Fibroblast of skin of scalp (primary cell): ENCODE measurements at regions not wholly inside any gene's neighbourhood (a gene's known extent, or its start where the extent isn't known, plus 50 kb on each side); places are given as distances from the start of the nearest gene placed in this dataset.

Source experiments
- DNase-seq: peaks from one replicate; pipeline ENCODE4 v3.0.0-alpha.2; 2013

DNA sequence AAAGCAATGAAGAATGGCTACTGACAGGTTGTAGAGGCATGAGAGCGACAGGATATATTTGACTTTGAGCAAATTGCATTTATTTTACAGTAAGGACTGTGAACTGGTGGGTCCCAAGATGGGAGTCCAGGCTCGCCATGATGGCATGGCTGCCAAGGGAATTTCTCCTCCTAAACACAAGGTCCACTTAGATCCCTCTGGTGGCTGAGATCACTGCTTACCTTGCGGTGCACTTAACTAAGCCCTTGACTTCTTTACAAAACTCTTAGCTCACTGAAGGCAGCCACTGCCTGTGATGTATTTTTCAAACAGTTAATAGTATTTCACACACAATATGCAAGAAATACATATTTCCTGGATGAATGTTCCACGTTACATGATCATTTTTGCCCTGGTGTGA lies 50.3 kb upstream of the SORBS2 start:
- no peak for DNase-seq

DNA sequence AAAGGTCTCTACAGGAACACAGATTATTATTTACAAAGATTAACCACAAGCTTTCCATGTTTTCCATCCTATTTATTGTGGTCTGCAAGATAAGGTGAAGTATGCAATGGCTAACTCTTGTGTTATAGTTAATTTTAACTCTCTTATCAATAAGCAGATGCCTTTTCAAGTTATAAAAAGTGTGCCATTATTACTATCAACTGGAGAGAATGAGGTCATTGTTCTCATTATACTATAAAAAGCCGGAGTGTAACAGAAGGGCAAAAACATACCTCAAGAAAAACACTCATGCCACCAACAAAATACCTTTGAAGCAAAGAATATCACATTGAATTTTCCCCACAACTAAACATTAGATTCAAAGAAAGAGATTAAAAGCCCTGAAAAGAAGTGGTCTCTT lies 52.0 kb upstream of the SORBS2 start:
- no peak for DNase-seq

DNA sequence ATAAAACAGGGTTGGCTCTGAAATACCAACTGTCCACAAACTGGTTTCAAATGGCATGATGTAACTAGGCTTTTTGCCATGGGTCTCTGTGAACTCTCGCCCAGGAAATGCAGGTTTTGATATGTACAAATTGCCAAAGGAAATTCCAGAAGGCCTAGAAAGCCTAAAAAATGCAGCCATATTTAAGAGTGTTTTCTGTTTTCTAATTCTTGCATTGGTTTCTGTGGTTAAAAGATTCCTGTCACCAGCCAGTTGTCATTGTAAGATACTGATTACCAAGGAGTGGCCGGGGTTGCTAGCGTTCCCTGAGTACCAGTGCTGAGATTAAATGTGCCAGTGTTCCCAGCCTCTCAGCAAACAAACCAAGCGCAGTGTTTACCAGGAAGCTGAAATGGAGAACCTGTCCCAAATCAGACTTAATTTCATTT lies 53.9 kb upstream of the SORBS2 start:
- DNase-seq = peak; percentile 76

DNA sequence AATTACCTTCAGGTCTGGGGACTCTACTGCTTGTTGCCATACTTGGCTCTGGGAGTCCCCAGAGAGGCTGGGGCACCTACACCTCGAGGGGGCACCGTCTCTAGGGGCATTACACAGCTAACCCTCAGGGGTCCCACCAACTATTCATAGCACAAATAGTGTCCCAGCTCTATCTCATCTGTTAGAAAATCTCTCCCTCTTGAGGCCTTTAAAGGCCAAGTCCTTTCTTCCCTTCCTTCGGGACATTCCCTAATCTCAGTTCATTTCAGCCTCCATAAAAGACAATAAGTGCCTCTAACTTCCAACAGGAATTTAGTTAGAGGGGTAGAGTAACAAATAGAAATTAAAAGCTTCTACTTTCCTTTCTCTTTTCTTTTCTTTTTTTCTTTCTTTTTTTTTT lies 55.8 kb upstream of the SORBS2 start:
- no peak for DNase-seq

DNA sequence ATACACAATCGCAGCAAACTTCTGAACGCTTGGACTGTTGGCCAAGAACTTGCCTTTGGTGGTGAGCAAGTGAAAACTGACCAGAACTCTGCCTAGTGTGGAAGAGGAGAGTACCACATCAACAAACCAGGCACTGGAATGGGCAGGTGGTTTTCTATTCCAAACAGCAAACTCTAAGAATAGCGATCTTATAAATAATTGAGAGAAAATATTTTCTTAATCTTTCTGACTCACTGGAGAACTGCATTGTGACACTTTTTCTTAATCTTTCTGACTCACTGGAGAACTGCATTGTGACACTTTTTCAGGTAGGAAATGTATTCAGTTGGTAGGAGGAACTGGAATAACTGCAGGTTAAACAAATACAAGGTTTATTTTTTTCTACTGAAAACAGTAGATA lies 57.0 kb upstream of the SORBS2 start:
- DNase-seq = no peak

DNA sequence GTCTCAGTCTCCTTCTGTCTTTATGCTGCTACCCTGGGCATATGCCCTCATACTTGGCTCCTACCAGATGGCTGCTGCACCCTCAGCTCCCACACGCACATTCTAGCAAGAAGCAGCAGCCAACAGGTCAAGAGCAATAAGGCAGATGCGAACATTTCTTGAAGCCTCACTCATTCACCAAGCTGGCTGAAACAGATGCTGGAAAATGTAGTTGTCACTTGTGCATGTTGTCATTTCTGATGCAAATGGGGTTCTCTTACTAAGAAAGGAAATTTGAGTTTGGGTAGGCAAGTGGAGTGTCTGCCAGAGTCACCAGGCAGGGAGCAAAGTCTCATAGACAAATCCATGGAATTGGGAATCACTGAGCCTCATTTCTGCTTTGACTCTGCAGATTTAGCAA lies 57.4 kb upstream of the SORBS2 start:
- DNase-seq = no peak

DNA sequence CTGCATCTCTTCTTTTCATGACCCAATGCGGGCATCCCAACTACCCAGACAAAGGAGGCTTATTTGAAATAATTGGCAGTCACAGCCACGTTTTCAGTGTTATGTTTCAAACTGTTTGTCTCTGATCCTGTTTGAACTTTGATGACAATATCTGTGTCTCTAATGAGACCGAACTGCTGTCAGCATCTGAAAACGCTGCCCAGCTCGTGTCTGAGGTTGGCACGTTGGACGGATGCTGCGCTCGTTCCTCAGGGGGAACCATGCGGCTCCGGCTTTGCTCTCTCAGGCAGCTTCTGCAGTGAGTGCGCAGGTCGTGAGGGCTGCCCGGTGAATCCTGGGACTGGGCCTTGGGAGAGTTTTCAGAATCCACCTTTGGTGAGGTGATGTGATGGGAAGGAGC lies 58.4 kb upstream of the SORBS2 start:
- DNase-seq = no peak

DNA sequence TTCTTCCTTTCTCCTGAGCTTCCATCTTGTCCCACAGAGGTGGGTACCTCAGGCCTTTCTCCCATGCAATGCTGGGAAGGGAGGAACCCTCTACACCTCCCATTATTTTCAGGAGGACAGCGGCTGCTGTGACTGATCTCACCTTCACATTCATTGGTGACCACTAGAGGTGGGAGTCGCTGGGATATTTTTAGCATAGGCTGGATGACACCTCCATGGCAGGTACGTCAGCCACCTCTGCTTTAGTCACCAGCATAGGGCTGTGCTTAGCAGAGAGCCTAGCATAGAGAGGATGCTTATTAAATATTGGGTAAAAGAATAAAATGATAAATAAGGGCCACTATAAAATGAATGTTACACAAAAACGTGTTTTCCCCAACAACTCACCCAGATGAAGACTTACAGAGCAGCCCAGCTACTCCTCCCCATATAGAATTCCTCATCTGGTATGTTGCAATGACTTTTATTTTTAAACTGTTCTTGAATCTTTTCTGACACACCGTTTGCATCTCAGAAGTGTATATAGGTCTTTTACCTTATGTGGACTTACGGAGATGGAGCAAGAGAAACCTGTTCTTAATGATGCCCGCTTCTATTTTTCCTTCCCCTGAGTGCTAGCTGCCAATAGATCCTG lies 60.9 kb upstream of the SORBS2 start:
- peak; percentile 16 for DNase-seq

DNA sequence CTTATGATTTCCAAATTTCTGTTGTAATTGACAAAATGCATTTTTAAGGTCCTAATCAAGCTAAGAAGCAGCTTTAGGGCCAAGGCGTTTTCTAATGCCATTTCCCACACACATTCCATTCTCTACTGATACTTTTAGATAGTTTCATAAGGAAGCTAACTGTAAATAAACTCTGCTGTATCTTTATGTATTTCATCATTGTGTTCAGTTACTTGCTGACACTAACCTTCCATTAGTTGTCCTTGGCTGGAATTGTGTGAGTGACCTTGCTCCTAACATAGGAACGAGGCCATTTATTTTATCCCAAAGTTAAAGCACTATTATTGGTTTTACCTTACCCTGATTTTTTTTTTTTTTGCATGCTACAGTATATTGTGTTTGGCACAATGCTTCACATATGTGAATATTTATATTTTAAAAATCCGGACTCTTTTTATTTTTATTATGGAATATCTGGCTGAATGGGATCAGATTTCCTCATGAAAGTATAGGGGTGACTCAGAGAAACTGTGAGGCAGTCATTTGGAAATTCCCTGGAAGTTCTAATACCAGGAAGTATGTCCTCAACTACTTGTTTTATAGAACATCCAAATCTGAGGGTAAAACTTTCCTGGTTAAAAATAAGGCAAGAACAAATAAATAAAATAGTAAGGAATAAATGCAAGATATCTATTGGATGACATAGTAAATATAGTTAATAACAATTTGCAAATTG lies 62.7 kb upstream of the SORBS2 start:
- DNase-seq = peak; percentile 72

DNA sequence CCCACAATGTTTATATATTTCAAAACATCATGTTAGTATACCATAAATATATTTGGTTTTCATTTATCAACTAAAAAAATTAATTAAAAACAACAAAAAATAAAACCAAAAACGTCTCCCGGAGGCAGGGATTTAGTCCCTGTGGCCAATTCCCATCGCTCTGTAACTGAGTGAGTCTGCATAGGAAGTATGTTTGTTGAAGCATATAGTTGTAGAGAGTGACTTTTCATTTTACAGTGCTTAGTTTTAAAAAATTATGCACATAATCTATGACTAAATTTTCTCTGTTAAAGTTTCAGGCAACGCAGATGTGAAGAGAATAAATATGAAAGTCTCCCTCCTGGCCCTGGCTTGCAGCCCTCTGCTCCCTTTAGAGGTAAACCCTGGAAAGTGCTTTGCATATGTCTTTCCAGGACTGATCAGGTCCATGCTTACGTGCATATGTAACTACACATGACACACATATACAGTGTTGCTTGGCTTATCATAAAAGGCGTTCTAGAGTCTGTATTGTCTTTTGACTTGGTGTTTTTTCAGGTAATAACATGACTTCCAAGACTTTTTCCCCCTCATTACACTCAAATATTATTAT lies 63.4 kb upstream of the SORBS2 start:
- DNase-seq = peak; percentile 22

DNA sequence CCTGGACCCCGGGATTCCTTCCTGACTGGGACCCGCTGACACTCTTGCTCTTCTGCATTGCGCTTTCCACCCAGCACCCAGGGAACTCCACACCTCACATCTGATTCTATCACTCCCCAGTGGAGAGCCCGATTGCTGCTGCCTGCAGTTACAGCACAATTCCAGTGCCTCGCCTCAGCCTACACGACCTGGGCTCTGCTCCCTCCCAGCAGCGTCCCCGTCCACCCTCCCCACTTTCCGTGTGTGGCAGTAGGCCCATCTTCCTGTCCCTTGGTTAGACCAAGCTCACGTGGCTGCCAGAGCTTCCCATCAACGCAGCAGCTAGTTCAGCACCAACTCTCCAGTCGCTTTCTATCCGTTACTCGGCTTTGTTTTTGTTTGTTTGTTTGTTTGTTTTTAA lies 66.6 kb upstream of the SORBS2 start:
- DNase-seq = no peak

DNA sequence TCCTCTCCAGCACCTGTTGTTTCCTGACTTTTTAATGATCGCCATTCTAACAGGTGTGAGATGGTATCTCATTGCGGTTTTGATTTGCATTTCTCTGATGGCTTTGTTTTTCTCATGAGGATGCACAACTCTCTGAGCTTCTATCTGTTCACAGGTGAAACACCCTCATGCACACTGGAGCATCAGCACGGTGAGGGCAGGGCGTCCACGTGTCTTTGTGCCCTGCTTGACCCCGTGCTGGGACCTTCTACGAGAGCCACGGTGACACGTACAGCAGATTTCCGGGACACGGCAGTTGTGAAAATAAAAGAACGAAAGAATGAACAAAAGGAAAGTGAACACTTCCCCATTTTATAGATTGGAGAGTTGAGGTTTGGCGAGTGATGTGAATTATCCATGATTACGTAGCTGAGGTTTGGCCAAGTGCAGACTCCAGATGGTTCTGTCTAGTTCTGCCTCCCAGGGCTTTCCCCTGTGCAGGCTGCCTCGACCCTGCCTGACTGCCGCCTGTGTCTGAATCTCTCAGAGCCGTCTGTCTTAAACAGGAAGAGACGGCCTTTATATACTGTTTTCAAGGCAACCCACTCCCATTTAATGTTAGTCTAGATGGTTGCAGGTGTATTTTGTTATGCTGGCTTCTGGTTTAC lies 67.8 kb upstream of the SORBS2 start:
- DNase-seq = no peak

DNA sequence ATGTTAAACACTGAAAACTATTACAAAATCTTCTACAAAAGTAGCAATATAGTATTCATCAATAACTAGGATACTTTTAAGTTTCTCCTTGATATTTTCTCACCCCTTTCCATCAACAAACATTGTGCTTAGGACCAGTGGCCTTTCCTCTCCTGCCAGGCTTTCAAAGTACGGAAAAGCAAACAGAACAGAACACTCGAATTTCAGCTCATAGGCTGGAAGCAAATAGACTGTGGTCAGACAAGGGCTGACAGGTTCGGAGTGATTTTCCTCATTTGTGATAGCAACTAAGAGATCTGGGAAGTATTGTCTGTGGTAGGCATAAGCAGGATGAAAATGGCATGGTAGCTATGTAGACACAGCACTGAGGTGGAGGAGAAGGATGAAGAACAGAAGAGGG lies 68.6 kb upstream of the SORBS2 start:
- no peak for DNase-seq

DNA sequence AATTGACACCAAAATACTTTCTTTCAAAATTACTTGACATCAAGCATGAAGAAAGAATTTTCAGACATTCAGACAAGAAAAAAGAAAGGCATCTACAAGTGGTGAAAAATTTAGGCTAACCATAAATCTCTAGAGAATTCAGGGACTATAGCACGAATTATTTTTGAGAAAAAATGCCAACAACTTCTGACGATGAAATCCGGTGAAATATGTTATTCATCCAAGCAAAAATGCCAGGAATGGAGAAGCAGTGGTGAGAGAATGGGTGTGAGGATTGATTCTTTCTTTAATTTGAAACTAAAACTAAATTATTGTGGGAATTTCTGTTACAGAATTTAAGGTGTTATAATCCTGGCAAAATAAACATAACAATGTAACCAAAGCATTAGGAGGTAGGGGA lies 69.4 kb upstream of the SORBS2 start:
- DNase-seq = peak; percentile 92

DNA sequence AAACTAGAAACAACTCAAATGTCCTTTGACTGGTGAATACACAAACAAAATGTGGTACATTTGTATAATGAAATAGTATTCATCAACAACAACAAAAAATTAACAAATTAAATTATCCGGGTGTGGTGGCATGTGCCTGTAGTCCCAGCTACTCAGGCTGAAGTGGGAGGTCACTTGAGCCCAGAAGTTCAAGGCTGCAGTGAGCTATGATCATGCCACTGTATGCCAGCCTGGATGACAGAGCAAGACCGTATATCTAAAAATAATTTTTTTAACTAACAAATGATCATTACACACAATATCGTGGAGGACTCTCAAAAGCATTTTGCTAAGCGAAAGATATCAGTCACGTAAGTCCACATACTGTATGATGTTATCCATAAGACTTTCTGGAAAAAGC lies 71.6 kb upstream of the SORBS2 start:
- DNase-seq = no peak

DNA sequence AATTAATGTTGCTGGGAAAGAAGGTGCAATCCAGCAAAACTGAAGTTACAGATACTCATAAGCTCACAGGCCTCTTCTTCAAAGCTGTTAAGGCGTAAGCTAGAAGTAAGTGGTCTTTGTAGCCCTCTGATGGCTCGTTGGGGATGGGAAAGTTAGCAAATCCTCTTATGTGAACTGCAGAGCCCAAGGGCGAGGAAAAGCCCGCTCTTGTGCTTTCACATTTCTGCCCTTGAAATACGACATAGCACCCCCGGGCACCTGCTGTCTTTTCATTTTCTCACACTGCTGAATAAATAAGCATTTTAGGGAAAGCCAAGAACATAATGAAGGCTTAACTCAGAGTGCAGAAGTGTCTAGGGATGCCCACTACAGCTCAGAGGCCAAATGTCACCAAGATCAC lies 73.1 kb upstream of the SORBS2 start:
- DNase-seq = no peak

DNA sequence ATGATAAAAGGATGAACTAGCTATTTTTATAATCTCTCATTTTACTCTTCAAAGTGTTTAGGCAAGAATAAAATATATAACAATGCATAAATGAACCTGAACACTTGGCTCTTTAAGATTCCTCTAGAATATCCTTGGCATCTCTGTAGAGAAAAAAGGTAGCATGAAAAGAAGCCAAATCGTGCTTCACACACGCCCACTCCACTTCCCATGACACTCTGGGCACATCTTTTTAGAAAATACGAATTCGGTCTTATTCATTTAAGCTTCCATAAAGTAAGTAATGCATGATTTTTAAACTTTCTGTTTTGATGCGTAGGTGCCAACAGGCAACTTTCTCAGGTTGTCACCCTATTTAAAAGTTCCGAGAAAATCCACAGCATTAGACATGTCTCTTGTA lies 73.6 kb upstream of the SORBS2 start:
- no peak for DNase-seq

DNA sequence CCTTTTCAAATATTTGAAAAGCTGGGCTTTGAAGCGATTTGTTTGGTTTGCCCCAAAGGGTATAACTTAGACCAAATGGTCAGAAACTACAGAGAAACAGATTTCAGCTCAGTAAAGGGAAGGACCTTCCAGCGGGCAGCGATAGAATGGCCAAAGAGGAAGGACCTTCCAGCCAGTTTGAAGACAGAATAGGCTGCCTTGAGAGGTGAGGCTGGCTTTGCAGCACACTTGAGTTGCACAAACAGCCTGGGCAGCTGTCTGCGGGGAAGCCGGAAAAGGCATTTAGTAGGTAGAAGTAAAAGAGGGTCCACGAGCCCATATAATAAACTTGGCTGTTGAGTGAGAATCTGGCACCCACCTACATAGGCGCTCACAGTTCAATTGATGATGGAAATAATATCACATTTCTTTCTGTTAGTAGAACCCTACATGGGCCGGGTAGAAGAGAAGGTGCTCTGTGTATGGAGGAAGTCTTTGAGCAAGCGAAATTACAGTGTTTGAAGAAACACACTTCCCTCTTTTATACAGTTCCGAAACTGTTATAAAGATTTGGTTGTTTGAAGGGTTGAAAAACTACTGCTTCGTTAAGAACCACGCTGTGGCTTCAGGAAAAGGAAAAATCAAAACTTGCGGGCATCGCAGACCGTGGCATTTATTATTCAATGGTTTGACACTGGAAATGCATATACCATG lies 75.0 kb upstream of the SORBS2 start:
- DNase-seq = no peak

DNA sequence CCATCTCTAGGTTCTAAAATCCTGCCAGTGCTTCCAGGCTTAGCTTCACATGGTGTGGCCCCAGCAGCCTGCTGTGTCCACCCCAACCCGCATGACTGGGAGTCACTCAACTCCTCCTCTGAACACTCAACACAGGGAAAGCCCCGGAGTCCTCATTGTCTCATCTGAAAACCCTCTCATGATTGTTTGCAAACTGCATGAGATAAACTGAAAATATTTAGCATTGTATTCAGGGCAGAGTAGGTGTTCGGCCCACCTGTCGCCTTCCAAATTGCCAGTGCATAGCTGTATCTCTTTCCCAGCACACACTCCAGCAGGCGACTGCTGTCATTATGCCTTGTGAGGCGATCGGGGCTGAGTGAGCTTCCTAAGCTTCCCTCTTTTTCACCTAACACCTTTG lies 76.7 kb upstream of the SORBS2 start:
- DNase-seq = no peak

DNA sequence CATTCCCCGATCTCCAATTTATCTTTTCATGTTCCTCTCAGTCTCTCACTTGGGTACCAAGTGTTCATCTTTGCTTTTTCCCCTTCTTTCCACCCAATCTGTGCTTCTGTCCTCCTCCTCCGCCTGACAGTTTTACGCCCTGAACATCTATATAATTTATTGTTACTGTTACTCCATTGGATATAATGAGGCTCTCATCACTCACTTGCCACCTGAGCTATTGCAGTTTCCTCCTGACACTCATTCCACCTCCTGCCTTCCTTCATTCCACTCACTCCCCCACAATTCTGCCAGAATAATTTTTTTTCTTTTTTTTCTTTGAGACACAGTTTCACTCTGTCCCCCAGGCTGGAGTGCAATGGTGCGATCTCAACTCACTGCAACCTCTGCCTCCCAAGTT lies 77.6 kb upstream of the SORBS2 start:
- no peak for DNase-seq

DNA sequence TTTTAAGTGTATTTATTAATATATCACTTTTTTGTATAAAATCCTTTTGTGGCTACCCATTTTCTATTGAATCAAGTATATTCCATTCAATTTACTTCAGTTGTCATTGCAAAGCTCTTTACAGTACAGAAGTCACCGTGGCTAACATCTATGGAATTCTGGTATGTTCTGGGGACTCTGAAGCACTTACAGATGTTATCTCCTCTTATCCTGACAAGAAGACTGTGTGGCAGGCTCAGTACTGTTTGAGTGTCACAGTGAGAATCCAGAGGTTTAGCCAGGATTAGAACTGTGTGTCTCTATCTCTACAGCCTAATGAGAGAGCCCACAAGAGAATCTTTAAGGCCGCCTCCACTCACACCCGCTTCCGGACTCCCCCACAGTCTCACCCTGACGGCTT lies 78.2 kb upstream of the SORBS2 start:
- DNase-seq = no peak

DNA sequence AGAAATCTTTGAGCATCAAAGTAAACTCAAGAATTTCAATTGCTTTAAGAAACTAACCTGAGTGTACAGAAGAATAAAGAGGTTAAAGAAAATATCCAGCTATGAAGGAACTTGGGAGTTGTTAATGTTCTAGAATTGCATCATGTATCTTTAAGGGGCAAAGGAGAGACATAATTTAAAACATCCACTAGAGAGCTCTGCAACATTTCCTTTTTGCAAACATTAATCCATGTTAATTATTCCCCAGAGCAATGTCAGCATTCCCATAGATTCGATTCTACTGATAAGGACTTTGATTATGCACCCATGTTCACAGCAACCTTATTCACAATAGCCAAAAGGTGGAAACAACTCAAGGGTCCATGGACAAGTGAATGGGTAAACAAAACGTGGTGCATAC lies 80.2 kb upstream of the SORBS2 start:
- no peak for DNase-seq

DNA sequence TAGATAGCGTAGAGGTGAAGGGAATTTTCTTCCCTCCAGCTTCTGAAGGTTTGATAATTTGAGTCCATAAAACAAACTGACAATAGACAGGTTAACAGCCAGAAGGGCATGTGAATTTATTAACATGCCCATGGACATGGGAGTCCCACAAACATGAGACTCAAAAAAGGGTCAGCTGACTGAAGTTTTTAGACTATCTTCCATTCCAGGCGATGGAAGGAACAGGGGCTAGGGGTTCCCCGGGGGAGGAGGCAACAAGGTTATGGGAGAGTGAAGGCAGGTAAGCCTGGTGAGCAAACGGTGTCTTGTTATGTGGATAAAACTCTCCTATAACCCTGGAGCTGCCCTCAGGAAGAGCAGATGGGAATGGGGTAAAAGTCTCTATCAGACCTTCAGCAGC lies 81.5 kb upstream of the SORBS2 start:
- no peak for DNase-seq
